Fibroblast of lung (primary cell): ENCODE measurements at regions not wholly inside any gene's neighbourhood (a gene's known extent, or its start where the extent isn't known, plus 50 kb on each side); places are given as distances from the start of the nearest gene placed in this dataset.

ENCODE experiments used
- EZH2 ChIP-seq: IDR thresholded peaks from 2 replicates; pipeline ENCODE4 v1.5.1; 2012; ENCODE audit warnings: low read length, control low read depth, mild to moderate bottlenecking; ENCODE audit errors: missing control alignments
- TF ChIP-seq, protein P1 (sequence below), 2 donors: IDR thresholded peaks in 1 of 2; conservative IDR thresholded peaks in 1 of 2; 1 replicate in 1 of 2; 2 replicates in 1 of 2; pipeline ENCODE4 v1.5.1; 2011 to 2012; ENCODE audit warnings: low read length in 2 of 2, control low read depth in 1 of 2, inconsistent platforms in 1 of 2, low read depth in 1 of 2, mild to moderate bottlenecking in 1 of 2

GRCh38 chr1:238312969-238313368 is 422.2 kb upstream of the ZP4 start:
- TF ChIP-seq, protein P1, sequence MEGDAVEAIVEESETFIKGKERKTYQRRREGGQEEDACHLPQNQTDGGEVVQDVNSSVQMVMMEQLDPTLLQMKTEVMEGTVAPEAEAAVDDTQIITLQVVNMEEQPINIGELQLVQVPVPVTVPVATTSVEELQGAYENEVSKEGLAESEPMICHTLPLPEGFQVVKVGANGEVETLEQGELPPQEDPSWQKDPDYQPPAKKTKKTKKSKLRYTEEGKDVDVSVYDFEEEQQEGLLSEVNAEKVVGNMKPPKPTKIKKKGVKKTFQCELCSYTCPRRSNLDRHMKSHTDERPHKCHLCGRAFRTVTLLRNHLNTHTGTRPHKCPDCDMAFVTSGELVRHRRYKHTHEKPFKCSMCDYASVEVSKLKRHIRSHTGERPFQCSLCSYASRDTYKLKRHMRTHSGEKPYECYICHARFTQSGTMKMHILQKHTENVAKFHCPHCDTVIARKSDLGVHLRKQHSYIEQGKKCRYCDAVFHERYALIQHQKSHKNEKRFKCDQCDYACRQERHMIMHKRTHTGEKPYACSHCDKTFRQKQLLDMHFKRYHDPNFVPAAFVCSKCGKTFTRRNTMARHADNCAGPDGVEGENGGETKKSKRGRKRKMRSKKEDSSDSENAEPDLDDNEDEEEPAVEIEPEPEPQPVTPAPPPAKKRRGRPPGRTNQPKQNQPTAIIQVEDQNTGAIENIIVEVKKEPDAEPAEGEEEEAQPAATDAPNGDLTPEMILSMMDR (conservative IDR thresholded peaks at IDR 0.05 in 1 of 2, IDR thresholded peaks at IDR 0.05 in 1 of 2; ENCODE audit: low read depth in 1 of 2, low read length in 2 of 2) = no peak
- no peak for TF ChIP-seq EZH2
